GM10266 (cell line): ENCODE measurements at regions not wholly inside any gene's neighbourhood (a gene's known extent, or its start where the extent isn't known, plus 50 kb on each side); places are given as distances from the start of the nearest gene placed in this dataset.
"Not testable (repeated sequence)": the region's sequence is repeated elsewhere in the genome, so short reads cannot be mapped to it uniquely, and the experiment has no call there.

ENCODE experiments used
- DNase-seq: peaks from one replicate; pipeline ENCODE4 v3.0.0; 2012; ENCODE audit errors: extremely low spot score
- CTCF ChIP-seq: IDR thresholded peaks from 2 replicates; pipeline ENCODE4 v1.5.1; 2012; ENCODE audit warnings: mild to moderate bottlenecking, low read depth; ENCODE audit not compliant: control insufficient read depth, insufficient read depth; ENCODE audit errors: missing control alignments

DNA sequence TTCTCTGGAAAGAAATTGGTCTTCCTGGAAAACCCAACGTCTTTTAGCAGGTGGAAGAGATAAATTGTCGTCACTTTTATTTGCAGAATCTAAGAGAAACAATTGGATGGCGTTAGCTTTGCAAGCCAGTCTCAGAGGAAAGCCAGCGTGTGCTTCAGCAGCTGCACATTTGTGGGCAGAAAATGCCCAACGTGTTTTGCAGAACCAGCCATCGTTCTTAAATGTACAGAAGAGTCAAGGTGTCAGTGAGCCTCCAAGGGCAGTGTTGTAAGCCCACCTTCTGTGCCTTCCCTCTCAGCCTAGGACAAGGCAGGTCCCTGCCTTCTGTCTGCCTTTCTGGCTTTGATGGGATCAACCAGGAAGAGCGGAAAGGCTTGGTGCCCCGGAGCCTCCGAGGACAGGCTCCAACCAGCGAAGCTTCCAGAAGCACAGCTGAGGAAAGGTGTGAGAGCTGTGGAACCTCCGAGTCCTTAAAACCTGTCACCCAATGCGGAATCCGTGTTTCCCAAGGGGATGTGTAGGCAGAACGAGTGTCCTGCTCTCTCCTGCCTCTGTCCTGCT lies 116.0 kb upstream of the IRX2 start:
- no peak for DNase-seq
- TF ChIP-seq CTCF: no peak

DNA sequence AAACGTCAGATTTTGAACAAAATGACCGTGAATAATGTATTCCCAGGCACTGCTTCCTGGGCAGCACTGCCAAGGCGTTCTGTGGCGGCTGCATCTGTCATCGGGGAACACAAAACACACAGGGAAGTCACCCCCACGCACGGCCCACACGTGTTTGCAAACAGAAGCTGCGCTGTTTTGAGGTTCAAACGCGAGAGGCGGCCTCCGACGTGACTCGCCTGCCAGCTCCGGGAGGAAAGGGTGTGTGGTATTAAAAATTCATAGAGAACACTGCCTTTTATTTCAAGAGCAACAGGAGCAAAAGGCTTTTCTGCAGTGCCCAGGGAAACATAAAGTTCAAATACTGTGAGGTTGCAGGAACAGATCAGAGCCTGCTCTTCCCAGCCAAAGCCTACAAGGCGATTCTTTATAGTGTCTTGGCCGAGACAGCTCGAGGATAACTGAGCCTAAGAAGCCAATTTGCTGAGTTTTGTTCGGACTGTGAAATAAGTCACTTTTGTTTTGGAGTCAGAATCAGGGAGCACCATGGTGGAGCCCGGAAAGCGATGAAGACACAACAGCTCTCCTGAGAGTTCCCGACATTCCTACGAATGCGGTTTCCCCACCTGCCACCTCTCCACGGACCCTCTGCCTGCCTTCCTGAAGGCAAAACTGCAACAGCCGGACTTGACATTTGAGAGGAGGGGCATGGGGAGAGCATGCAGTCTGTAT lies 115.3 kb upstream of the IRX2 start:
- DNase-seq: no peak
- TF ChIP-seq CTCF: no peak

GRCh38 chr5:2865856-2866255 lies 114.4 kb upstream of the IRX2 start:
- DNase-seq: no peak

DNA sequence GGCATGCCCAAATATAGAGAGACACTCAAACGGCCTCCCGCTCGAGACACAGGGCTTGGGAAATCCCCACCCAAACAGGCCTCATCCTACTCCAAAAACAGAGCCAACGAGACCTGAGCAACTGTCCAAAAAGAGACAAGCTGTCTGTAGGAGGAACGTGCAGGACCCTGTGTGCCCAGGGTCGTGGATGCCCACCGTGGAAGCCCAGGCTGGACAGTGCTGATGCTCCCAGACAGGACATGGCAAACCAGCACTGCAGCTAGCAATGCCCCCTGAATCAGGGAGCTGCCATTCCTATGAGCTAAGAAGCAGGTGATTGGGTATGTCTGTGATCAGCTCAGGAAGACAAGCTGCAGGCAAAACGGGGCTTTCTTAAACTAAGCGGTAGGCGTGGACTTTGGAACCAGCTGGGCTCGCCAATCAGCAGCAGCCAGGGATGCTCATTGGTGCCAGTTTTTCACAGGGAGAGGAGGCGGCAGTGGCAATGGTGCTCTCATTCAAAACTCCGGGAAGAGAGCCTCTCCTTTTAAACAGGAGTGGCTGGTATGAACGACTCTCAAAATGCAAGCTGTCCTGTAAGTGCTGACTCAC lies 113.1 kb upstream of the IRX2 start:
- TF ChIP-seq CTCF: no peak
- no peak for DNase-seq

More at GRCh38 chr5:2865856-2866255, 114.4 kb upstream of the IRX2 start:
- TF ChIP-seq CTCF: no peak

DNA sequence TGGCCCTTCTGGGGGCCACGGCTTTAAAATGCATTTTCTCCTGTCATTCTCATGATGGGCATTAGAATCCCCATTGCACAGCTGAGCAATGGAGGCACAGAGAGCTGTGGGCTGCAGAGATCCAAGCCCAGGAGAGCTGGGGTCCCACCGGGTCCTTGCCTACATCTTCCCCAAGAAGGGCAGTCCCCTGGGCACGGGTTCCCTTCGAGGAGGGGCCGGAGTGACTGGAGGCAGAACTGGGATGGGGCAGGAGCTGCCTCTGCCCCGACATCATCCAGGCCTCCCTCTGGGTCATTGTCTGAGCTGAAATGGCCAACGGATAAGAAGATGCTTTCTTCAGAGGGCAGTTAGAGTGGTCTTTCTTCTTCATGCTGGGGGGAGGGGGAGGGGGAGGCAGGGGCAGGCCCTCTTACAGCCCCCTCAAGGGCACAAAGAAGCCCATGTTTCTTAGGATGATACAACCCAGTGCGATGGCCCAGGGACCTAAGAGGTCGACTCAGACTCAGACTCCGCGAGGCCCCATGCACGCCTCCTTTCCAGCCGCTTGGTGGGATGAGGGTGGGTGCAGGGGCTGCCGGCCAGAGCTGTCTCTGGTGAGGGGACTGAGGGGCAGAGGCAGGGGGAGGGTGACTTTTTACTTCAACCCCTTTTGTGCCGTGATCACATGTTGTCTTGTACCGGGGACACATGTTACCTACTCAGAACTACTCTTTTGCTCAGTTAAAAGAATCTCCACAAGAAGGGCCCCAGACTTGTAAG lies 112.4 kb upstream of the IRX2 start:
- DNase-seq: no peak
- TF ChIP-seq CTCF: no peak

- TF ChIP-seq CTCF: no peak
These were observed 111.7 kb upstream of the IRX2 start for GRCh38 chr5:2863133-2863532.

DNA sequence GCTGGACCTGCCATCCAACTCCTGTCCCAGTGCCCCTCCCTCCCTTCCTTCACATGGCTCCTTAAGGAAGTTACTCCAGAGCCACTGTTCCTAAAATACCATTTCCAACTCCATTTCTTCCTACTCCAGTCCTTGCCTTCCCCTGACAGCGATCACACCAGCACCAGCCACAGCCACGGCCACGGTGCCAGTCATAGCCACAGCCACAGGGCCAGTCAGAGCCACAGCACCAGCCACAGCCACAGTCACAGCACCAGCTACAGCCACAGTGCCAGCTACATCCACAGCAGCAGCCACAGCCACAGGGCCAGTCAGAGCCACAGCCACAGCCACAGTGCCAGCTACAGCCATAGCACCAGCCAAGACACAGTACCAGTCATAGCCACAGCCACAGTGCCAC lies 110.7 kb upstream of the IRX2 start:
- not testable (repeated sequence) for DNase-seq

More at GRCh38 chr5:2863133-2863532, 111.7 kb upstream of the IRX2 start:
- no peak for DNase-seq
